GM21390 (cell line): ENCODE measurements at regions not wholly inside any gene's neighbourhood (a gene's known extent, or its start where the extent isn't known, plus 50 kb on each side); places are given as distances from the start of the nearest gene placed in this dataset.
"Not testable (repeated sequence)": the region's sequence is repeated elsewhere in the genome, so short reads cannot be mapped to it uniquely, and the experiment has no call there.

Experiments
- ATAC-seq: cut with Tn5 transposase; IDR thresholded peaks from one replicate; pipeline ENCODE4 v1.9.1; 2021; ENCODE audit not compliant: unreplicated experiment

DNA sequence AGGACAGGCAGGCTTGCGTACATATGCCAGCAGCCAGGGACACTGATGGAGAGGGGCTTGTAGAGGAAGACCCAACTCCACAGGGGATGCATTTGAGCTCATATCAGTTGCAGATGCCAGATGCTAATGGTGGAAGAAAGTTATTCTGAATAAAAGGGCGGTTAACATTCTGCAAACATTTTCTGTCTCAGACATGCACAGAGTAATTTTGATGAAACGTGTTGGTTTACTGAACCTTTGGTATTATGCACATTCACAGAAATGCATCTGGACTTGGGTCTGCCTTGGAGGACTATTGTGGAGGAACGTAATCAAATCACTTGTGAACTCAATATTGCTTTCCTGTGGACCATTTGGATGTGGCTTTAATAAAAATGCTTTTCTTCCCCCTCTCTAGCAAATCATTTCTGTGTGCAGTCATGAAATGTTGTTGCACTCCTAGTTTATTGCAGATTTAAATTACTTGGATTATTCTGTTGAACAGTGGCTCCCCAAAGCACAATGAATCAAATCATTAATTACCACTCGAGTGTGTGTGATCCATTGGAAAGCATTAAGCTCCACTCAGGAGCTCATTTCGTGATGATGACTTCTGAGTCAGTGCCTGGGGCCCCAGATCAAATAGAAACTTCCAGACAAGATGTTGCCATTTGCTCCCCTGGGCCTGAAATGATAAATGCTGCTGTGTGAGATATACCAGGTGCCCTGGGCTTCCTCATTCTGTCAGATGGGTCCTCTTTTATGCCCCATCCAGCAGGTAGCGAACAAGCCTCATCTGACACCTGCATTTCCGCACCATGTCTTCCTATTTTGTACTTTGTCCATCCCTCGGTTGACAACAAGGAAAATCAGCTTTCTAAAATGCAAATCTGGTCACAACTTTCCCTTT, 697.0 kb upstream of the HS6ST1 start:
- no peak for ATAC-seq

DNA sequence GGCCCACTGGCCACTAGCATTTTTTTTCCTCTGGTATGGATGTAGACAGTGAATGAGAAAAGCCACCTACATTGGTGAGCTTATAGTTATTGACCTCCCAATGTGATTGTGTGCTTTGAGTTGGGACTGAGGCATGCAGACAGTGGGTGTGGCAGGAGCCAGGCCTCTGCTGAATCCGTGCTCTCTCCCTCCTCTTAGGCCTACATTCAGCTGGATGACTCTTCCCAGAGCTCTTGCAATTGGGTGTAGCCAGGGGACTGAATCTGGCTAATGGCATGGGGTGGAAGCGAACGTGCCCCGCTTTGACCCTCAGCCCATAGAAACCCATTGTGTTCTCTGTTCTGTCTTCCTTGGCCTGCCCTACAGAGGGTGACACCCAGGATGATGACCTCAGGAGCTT, 698.3 kb upstream of the HS6ST1 start:
- no peak for ATAC-seq

DNA sequence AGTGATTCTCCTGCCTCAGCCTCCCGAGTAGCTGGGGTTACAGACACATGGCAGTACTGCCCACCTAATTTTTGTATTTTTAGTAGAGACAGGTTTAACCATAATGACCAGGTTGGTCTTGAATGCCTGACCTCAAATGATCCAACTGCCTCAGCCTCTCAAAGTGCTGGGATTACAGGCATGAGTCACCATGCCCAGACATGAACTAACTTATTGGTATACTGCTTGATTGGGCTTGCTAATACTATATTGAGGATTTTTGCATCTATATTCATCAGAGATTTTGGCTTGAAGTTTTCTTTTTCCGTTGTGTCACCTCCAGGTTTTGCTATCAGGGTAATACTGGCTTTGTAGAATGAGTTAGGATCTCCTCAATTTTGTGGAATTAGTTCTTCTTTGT, 706.1 kb upstream of the HS6ST1 start:
- ATAC-seq, result no peak

DNA sequence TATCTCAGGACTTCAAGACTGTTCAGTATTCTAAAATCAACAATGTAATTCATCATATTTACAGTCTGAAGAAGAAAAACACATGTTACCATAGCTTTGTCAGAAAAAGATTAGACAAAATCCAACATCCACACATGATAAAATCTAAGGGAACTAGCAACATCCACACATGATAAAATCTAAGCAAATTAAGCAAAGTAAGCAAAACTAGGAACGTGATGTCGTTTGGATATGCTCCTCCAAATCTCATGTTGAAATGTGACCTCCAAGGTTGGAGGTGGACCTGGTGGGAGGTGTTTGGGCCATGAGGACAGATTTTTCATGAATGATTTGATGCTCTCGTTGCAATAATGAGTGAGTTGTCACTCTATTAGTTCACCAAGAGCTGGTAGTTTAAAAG, 717.3 kb upstream of the HS6ST1 start:
- ATAC-seq, result no peak

DNA sequence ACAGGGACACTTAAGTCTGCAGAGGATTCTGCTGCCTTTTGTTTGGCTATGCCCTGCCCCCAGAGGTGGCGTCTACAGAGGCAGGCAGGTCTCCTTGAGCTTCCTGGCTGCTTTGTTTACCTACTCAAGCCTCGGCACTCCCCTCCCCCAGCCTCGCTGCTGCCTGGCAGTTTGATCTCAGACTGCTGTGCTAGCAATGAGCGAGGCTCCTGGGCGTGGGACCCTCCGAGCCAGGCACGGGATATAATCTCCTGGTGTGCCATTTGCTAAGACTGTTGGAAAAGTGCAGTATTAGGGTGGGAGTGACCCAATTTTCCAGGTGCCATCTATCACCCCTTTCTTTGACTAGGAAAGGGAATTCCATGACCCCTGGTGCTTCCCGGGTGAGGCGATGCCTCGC, 725.0 kb upstream of the HS6ST1 start:
- ATAC-seq, result not testable (repeated sequence)

DNA sequence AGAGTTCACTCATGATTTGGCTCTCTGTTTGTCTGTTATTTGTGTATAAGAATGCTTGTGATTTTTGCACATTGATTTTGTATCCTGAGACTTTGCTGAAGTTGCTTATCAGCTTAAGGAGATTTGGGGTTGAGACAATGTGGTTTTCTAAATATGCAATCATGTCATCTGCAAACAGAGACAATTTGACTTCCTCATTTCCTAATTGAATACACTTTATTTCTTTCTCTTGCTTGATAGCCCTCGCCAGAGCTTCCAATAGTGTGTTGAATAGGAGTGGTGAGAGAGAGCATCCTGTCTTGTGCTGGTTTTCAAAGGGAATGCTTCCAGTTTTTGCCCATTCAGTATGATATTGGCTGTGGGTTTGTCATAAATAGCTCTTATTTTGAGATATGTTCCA, 727.8 kb upstream of the HS6ST1 start:
- ATAC-seq, result not testable (repeated sequence)

DNA sequence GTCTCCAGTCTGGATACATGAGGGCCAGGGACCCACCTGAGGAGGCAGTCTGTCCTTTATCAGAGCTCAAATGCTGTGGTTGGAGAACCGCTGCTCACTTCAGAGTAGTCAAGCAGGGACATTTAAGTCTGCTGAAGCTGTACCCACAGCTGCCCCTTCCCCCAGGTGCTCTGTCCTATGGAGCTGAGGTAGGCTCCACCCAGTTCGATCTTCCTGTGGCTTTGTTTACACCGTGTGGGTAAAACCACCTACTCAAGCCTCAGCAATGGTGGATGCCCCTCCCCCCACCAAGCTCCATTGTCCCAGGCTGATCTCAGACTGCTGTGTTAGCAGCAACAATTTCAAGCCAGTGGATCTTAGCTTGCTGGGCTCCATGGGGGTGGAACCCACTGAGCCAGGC, 731.4 kb upstream of the HS6ST1 start:
- ATAC-seq, result no peak

DNA sequence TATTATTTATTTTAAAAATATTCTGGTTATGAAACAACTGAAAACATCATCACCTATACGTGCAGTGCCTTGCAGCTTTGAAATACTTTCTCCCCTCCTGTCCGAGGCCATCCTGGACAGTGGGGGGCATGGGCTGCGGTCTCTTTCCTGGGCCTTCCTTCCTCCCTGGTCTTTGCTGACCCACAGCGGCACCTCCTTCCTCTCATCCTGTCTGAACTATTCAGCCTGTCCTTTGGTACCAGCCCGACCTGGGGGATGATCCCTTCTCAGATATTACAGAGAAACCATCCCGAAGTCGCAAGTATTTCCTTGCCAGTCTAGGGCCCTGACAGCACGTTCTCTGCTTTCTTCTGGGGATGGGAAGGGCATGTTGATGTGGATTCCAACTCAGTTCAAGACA, 736.6 kb upstream of the HS6ST1 start:
- no peak for ATAC-seq

DNA sequence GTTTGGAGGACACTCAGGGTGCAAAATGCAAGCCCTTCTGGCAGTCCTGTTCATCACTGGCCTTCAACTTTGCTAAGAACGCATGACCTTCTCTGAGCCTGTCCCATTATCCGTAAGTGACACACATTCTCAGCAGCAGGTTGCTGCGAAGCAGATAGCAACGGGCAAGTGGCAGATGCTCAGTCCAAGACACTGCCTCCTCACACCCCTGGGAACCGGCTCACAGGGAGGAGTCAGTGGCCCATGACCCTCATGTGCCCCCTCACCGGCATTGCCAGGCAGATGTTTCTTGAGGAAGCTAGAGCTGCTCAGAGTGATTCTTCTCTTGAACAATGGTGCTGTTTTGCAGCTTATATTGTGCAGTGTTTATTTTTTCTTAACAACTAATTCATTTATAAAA, 737.2 kb upstream of the HS6ST1 start:
- no peak for ATAC-seq

DNA sequence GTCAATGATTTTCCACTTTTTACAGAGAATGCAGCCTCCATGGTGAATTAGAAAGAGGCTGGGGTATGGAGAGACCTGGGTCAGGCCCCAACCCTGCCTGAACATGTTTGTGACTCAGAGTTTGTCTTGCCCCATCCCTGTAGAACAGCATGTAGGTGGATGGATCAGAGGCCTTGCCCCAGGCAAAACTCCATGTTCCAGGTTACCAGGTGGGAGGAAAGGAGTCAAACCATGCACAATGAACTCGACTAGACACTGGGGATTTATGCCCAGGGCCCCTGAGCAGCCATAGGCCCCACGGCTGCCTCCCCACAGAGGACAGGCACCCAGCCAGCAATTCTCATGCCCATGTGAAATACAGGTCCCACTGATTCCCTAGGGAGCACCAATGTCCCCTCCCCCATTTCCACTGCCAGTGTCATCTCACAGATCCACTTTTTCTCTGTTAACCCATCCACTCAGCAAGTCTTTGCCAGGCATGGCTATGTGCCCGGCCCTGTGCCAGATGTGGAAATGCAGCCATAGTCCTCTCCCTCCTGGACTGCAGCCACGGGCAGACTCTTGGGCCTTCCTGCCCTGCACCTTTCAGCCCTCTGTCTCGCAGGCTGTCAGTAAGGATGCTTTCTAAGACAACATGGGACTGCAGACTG, 737.8 kb upstream of the HS6ST1 start:
- no peak for ATAC-seq

DNA sequence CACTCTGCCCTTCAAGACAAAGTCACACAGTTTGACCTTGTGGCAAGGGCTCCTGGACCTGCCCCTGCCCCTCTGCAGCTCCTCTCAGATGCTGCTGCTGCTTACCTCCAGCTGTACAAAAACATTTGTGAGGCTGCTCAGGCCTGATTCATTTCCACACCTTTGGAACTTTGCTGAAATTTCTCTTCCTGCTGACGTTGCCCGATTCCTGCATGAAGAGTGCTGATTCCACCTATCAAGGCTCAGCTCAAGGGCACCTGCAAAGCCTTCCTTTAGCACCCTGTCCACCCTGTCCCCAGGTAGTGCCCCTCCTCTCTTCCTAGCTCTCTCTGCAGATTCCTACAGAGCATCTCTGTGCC, 738.3 kb upstream of the HS6ST1 start:
- no peak for ATAC-seq

DNA sequence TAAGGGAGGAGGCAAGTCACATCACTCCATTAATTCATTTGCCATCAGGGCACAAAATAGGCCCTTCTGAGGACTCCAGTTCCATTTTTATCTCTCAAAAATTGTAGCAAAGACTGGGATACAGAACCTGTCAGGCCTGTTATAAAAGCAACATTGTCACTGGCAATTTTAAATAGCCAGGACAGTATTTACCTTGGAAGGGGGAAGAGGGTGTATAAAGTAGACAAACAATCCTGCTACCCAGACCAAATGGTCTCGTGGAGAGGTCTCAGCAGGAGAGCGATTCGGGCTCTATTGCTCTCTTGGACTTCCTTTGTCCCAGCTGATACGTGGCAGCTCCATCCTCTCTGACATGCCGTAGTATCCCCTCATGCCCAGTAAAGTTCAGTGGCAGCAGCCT, 740.3 kb upstream of the HS6ST1 start:
- ATAC-seq, result no peak

DNA sequence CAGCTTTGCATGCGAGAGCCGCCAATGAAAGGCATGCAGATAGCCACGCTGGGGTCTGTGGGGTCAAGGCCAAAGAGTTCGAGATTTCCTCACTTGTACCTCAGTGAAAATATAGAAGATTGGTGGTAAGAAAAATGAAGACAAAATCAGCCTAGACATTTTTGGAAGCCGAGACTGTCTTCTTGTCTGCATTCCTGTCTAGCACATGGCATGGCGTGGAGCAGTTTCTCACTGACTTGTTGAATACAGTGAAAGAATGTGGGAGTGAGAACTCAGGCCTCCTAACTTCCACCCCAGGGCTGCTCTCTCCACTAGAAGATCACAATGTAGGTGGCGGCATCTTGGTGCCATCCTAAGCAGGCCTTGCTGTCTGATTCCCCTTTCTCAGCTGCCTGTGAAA, 740.8 kb upstream of the HS6ST1 start:
- ATAC-seq, result no peak

DNA sequence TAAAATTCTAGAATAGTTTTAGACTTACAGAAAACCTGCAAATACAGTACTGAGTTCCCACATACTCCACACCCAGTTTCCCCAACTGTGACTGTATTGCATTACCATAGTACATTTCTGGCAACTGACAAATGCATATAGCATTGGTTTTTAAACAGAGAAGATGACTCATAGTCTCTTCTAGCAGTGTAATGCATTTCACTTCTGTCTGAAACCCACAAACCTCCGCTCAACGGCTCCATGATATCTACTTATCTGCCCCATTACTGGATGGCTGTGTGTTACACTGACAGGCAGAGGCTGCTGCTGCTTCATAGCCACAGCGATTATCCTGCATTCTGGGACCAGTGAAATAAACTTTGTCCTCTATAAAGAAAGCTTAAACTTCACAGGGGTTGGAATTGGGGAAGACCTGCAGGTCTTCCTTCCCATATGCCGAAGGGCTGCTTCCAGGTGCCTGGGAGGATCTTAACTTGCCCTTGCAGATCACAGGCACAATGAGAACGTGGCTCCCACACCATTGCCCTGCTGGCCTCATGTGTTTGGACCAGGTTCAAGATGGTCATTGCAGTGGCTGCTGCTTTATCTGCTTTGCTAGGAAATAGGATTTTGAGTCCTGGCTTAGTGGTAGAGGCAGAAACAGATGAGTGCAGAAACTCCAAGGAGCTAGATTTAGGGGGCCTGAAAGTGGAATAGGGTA, 742.6 kb upstream of the HS6ST1 start:
- peak; percentile 88 for ATAC-seq

DNA sequence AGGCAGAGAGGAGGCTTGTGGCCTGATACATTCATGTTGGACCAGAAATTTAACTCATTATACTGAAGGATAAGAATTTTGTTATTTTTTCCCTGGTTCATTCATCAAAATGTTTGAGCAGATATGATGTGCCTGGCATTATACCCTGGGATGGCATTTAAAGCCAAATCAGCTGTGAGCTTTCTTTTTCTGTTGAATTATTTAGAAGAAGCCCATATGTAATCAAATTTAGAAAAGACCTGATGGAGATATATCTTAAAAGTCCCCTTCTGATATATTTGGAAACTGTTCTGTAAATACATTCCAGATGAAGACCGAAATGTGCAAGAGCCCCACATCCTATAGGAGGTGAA, 743.1 kb upstream of the HS6ST1 start:
- ATAC-seq, result no peak

DNA sequence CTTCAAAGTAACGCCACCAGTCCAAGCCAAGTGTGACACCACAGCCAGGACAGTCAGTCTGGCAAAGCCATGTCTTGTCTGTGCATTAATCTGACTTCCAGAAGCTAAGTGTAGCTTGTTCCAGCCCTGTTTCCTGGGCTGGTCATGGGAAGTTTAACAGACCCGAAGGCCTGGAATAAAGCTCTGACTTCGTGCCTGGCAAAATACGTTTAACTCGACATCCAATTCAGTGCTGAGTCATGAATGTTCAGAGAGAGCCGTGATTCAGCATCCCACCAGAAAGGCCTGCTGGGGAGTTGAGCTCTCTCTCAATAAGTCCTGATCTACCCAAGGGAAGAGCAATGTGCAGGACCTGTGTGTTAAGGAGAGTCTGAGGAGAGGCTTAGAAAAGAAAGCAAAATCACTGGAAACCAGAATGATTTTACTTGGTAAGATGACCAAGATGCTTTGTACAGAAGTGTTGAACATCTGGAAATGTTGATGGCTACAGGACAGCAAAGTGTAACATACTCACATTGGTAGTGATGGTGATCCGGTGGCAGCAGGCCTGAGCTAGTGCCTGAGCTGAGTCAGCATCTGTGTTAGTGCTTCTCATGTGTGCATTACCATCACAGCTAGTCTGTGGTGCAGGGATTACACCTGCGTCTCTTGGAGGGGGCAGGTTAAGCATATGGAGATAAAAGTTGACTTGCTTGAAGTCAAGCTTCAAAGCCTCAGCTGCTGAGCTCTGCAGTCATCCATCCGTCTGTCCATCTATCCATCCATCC, 743.7 kb upstream of the HS6ST1 start:
- ATAC-seq, result no peak

DNA sequence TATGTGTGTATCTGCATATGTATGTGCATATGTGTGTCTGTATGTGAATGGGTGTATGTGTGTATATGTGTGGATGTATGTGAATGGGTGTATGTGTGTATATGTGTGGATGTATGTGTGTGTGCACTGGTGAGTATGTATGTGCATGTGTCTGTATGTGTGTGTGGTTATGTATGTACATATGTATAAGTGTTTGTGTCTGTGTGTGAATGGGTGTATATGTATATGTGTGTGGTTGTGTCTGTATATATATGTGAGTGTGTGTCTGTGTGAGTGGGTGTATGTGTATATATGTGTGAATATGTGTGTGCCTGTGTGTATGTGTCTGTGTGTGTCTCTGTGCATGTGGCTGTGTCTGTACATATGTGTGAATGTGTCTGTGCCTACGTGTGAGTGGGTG, 748.4 kb upstream of the HS6ST1 start:
- ATAC-seq, result no peak

DNA sequence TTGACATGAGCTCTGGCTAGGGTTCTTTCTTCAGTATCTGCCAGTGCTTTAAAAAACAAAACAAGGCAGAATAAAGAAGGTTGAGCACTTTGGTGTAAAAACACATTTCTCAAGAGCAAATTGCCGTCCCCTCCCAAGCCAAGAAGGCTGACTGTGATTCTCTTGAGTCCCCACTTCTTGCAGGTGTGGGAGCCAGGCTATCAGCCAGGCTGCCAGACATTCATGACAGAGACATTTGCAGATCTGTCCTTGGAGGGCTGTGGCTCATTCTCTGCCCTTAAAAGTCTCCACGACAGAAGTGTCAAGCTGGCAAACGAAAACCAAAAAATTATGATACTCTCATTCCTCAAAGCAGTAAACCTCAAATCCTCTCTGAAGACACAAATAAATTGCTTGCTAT, 749.3 kb upstream of the HS6ST1 start:
- no peak for ATAC-seq

DNA sequence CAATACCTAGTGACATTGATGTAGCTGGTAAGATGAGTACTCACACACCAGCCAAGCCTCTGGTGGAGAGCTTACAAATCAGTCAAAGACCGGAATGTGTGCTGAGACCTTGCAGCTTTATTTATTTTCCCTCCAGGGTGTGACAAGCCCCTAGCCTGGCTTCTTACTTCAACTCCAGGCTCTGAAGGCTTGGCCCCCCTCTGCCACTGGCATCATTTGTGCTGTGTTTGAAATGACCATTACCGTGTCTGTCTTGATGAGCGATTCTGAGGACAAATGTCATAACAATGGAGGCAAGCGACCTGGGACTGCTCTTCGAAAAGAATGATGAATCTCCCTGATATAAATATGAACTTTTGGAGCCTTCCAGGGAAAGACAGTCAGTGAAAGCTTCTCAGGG, 749.9 kb upstream of the HS6ST1 start:
- ATAC-seq, result no peak

DNA sequence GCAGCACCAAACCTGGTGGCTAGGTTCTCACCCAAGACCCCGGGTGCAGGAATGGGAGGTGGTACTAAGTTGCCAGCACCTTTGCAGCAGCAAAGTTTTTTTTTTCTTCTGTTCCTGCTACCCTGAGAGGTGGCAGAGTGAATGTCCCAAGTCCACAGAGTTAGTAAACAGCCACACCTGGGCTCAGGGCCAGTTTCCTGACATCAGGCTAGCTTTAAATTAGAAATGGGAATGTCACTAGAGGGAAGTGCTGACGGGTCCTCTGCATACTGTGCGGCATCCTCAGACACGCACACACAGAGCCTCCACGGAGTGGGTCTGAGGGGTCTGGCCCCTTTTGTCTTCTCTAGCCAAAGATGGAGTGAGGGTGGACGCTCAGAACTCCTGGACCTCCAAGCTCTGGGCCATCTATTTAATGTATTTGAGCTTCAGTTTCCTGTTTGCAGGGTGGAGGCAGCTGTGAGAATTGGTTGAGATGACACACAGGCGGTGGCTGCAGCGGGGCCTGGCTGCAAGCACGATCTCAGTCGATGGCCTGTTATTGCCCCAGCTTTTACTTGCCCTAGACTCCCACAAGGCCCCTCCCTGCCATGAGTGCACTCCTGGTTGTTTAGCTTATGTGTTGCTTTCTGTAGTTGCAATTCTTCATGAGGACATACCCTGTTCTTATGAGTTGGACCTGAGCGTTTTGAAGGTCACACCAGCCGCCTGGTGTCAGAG, 751.4 kb upstream of the HS6ST1 start:
- ATAC-seq, result no peak

DNA sequence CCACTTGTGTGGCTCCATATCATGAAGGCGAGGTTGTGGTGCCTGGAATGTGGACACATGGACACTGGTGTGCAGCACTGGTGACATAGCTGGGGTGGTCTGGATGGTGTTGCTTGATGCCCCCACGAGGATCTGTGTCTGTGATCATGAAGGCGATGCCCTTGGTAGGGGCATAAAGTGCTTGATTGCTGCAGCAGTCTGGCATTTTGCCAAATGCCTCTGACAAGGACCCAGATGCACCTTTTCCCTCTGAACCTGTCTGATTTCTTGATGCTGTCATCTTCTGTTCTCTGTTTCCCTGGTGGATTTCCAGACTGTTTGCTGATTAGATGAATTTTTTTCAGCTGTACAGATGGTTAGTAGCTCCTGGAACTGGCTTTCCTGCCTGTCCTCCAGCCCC, 752.0 kb upstream of the HS6ST1 start:
- no peak for ATAC-seq
